ENCODE measurements at regions not wholly inside any gene's neighbourhood (a gene's known extent, or its start where the extent isn't known, plus 50 kb on each side); places are given as distances from the start of the nearest gene placed in this dataset.

- TF ChIP-seq CTCF (IDR thresholded peaks at IDR 0.05) (no peak), EZH2 (IDR thresholded peaks at IDR 0.05; ENCODE audit: borderline replicate concordance, insufficient read depth, low read depth, low read length, poor library complexity, severe bottlenecking) (no peak)
These were observed 85.3 kb upstream of the BHLHE23 start for GRCh38 chr20:63091901-63092659.

All from B cell (primary cell).